Kidney (tissue), 13 donors: ENCODE measurements at regions not wholly inside any gene's neighbourhood (a gene's known extent, or its start where the extent isn't known, plus 50 kb on each side); places are given as distances from the start of the nearest gene placed in this dataset.

Experiments used
- DNase-seq, 5 donors: peaks; one replicate each; pipeline ENCODE4 v3.0.0-alpha.2; 2013 to 2020
- FAIRE-seq: peaks from 2 replicates; lab custom pipeline; 2012; peaks lifted over from hg19 to GRCh38; lab: Jason Lieb, UNC
- H3K27ac ChIP-seq, 2 donors: one replicate each; pipeline ENCODE4 v1.7.0; 2013; ENCODE audit warnings: low read depth in 2 of 2, low read length in 2 of 2, inconsistent platforms in 1 of 2
- H3K27me3 ChIP-seq: one replicate; pipeline ENCODE4 v1.7.1; 2013; ENCODE audit warnings: low read length, inconsistent platforms; ENCODE audit not compliant: control insufficient read depth, insufficient read depth
- H3K36me3 ChIP-seq, 3 donors: one replicate each; pipeline versions ENCODE4 v1.7.0 to v1.7.1; 2013; ENCODE audit warnings: low read length in 3 of 3, control low read depth in 1 of 3, inconsistent platforms in 1 of 3; ENCODE audit not compliant: insufficient read depth in 3 of 3, control insufficient read depth in 2 of 3
- H3K4me1 ChIP-seq, 3 donors: one replicate each; pipeline versions ENCODE4 v1.7.0 to v1.7.1; 2013; ENCODE audit warnings: low read length in 3 of 3, inconsistent platforms in 1 of 3, low read depth in 1 of 3; ENCODE audit not compliant: control insufficient read depth in 2 of 3, insufficient read depth in 2 of 3
- H3K4me3 ChIP-seq, 3 donors: one replicate each; pipeline versions ENCODE4 v1.7.0 to v1.8.1; 2013; ENCODE audit warnings: low read length in 3 of 3, control low read depth in 1 of 3, inconsistent platforms in 1 of 3
- H3K9ac ChIP-seq, 3 donors: one replicate each; pipeline versions ENCODE4 v1.7.0 to v1.7.1; 2013; ENCODE audit warnings: low read length in 3 of 3, control low read depth in 1 of 3, inconsistent platforms in 1 of 3
- H3K9me3 ChIP-seq, 3 donors: one replicate each; pipeline versions ENCODE4 v1.7.0 to v1.7.1; 2013; ENCODE audit warnings: low read length in 3 of 3, control low read depth in 1 of 3, inconsistent platforms in 1 of 3; ENCODE audit not compliant: control insufficient read depth in 2 of 3, insufficient read depth in 1 of 3
- intact Hi-C: fragments of 100-400 bp; cut with DNase I; formaldehyde crosslinking; loops from one replicate; pipeline ENCODE4 v1.11.1; 2022
- TF ChIP-seq, protein P1 (sequence below): IDR thresholded peaks from 3 replicates; pipeline ENCODE4 v1.5.1; 2012; ENCODE audit warnings: mild to moderate bottlenecking, moderate library complexity, borderline replicate concordance; ENCODE audit not compliant: insufficient read depth; ENCODE audit errors: extremely low read depth
- donor health status: control.
- donor health status: control.
- donor health status: control.
- donor health status: control.
- donor health status: control.
- donor health status: DM: yes; HTN: yes; CAD: no.
- donor health status: Normal renal cell carcinoma (clear cell type).

DNA sequence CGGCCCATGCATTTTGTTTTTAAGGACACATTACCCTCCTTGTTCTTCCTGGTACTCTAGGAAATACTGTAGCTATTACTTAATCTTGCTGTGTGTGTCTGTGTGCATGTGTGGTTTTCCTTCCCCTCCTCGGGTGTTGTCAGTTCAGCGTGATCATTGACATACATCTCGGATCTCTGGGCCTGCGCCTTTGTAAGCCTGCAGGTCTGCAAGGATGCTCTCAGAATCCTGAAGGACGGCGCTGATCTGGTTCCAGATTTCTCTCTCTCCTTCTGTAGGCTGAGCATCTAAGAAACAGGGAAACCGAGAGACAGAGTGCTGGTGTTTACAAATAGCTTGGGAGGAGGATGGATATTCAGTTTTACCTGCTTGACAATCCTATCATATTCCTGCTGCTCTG is 100.2 kb downstream of the CYRIA start:
- Histone ChIP-seq H3K4me3 (no peak overlapping the region), H3K9ac (no peak overlapping the region), H3K36me3 (no peaks in the 10 kb centered on the region), H3K27ac (no peak overlapping the region), H3K4me1 (no peaks in the 10 kb centered on the region), H3K9me3 (no peaks in the 10 kb centered on the region), H3K27me3 (no peaks in the 10 kb centered on the region)
- no peak for DNase-seq
- TF ChIP-seq, protein P1, sequence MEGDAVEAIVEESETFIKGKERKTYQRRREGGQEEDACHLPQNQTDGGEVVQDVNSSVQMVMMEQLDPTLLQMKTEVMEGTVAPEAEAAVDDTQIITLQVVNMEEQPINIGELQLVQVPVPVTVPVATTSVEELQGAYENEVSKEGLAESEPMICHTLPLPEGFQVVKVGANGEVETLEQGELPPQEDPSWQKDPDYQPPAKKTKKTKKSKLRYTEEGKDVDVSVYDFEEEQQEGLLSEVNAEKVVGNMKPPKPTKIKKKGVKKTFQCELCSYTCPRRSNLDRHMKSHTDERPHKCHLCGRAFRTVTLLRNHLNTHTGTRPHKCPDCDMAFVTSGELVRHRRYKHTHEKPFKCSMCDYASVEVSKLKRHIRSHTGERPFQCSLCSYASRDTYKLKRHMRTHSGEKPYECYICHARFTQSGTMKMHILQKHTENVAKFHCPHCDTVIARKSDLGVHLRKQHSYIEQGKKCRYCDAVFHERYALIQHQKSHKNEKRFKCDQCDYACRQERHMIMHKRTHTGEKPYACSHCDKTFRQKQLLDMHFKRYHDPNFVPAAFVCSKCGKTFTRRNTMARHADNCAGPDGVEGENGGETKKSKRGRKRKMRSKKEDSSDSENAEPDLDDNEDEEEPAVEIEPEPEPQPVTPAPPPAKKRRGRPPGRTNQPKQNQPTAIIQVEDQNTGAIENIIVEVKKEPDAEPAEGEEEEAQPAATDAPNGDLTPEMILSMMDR, result no peak
- intact Hi-C loops, result no loop called here
- FAIRE-seq, result no peak

DNA sequence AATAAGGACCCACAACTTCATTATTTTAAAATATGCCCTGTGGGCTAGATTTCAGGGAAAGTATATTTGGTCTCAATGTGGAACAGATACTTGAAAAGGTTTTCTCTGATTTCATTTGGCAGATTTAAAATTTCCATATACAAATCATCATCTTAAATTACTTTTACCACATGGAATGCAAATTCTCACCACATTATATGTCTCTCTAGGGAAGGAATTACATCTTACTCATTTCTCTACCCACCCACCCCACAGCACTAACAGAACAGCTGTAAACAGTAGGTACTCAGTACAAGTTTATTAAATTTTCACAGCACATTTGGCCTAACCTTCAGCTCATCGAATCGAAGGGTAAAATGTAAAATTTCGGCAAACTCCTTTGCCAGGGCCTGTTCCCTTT is 104.0 kb downstream of the CYRIA start:
- Histone ChIP-seq H3K36me3 (no peaks in the 10 kb centered on the region), H3K4me1 (no peaks in the 10 kb centered on the region), H3K4me3 (no peak overlapping the region), H3K9ac (no peak overlapping the region), H3K9me3 (no peaks in the 10 kb centered on the region), H3K27ac (no peak overlapping the region), H3K27me3 (no peaks in the 10 kb centered on the region)
- FAIRE-seq, result no peak
- intact Hi-C loops, result no loop called here
- TF ChIP-seq, protein P1, result no peak
- DNase-seq, result no peak

DNA sequence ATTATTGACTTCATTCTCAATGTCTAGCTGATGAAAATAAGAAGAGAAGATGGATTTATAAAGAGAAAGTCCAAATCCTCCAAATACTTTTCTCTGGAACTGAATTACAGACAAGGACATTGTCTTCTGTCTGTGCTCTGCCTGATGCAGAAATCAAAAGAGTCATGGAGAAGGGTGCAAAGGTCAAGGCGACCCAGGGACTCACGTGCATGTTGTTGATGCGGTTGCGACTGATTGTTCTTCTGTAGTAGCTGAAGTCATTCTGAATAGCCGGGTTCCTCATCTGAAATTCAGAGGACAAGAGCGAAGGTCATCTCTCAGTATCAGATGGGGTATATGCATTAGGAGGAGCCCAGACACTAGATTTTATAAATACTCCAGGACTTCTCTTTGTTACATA is 104.4 kb downstream of the CYRIA start:
- Histone ChIP-seq H3K36me3 (no peaks in the 10 kb centered on the region), H3K27ac (no peak overlapping the region)
- no peak for FAIRE-seq

More for the DNA sequence above, 104.4 kb downstream of the CYRIA start:
- Histone ChIP-seq H3K4me3 (no peak overlapping the region), H3K4me1 (no peaks in the 10 kb centered on the region), H3K9me3 (no peaks in the 10 kb centered on the region), H3K27me3 (no peaks in the 10 kb centered on the region), H3K9ac (no peak overlapping the region)
- TF ChIP-seq, protein P1, result no peak
- DNase-seq, result no peak
- intact Hi-C loops, result no loop called here
